LNCAP (cell line): ENCODE measurements at regions not wholly inside any gene's neighbourhood (a gene's known extent, or its start where the extent isn't known, plus 50 kb on each side); places are given as distances from the start of the nearest gene placed in this dataset.

Experiments
- CTCF ChIP-seq: fragments of 450-650 bp; IDR thresholded peaks from 2 replicates; pipeline ENCODE4 v1.5.1; 2017; ENCODE audit warnings: mild to moderate bottlenecking

GRCh38 chr7:118298771-118299170 is 74.3 kb downstream of the ANKRD7 start:
- TF ChIP-seq CTCF: no peak

GRCh38 chr7:118300177-118300576 is 75.7 kb downstream of the ANKRD7 start:
- no peak for TF ChIP-seq CTCF

GRCh38 chr7:118304100-118304499 is 79.6 kb downstream of the ANKRD7 start:
- no peak for TF ChIP-seq CTCF

- TF ChIP-seq CTCF: no peak
Observed at GRCh38 chr7:118305671-118306070, 81.2 kb downstream of the ANKRD7 start.

GRCh38 chr7:118306771-118307170 is 82.3 kb downstream of the ANKRD7 start:
- TF ChIP-seq CTCF: no peak

- TF ChIP-seq CTCF: no peak
Observed at GRCh38 chr7:118311121-118311836, 86.8 kb downstream of the ANKRD7 start.

- TF ChIP-seq CTCF: no peak
Observed at GRCh38 chr7:118312051-118312450, 87.5 kb downstream of the ANKRD7 start.

GRCh38 chr7:118312966-118313365 is 88.5 kb downstream of the ANKRD7 start:
- no peak for TF ChIP-seq CTCF
